GM13976 (cell line): ENCODE measurements at regions not wholly inside any gene's neighbourhood (a gene's known extent, or its start where the extent isn't known, plus 50 kb on each side); places are given as distances from the start of the nearest gene placed in this dataset.
"Not testable (repeated sequence)": the region's sequence is repeated elsewhere in the genome, so short reads cannot be mapped to it uniquely, and the experiment has no call there.

ENCODE experiments used
- DNase-seq: peaks from one replicate; pipeline ENCODE4 v3.0.0; 2012; ENCODE audit warnings: low spot score
- CTCF ChIP-seq: IDR thresholded peaks from 2 replicates; pipeline ENCODE4 v1.5.1; 2012; ENCODE audit warnings: borderline replicate concordance, mild to moderate bottlenecking; ENCODE audit not compliant: insufficient read depth; ENCODE audit errors: extremely low read depth, missing control alignments, control extremely low read depth
- in situ Hi-C: fragments of 300-500 bp; cut with MboI; formaldehyde crosslinking; loops from one replicate; pipeline ENCODE4 v1.12.0; 2022; ENCODE audit warnings: low sequenced_read_pairs, mixed read lengths, inconsistent platforms; ENCODE audit not compliant: unreplicated experiment

DNA sequence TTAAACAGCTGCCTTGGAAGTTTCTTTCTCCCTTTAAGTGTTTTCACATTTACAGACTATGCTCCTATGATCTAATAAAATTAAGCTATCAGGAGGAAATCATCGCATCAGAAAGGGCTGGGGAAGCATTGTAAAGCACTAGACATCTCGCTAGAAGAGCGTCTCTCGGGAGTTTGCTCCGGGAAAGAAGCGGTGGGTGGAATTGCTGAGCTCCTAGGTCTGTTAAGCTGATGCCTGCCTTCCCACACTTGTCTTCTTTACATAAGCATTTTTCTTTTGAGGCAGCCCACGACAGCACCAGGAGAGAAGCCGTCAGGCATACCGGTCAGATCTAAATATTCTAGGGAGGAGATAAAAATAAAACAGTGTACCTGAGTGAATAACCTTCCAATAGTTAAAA lies 541.7 kb upstream of the TUSC1 start:
- in situ Hi-C loops, result no loop called here
- no peak for DNase-seq
- TF ChIP-seq CTCF, result no peak

- no peak for DNase-seq
- TF ChIP-seq CTCF, result no peak
- in situ Hi-C loops, result no loop called here
These were observed 538.5 kb upstream of the TUSC1 start for GRCh38 chr9:26216702-26217101.

DNA sequence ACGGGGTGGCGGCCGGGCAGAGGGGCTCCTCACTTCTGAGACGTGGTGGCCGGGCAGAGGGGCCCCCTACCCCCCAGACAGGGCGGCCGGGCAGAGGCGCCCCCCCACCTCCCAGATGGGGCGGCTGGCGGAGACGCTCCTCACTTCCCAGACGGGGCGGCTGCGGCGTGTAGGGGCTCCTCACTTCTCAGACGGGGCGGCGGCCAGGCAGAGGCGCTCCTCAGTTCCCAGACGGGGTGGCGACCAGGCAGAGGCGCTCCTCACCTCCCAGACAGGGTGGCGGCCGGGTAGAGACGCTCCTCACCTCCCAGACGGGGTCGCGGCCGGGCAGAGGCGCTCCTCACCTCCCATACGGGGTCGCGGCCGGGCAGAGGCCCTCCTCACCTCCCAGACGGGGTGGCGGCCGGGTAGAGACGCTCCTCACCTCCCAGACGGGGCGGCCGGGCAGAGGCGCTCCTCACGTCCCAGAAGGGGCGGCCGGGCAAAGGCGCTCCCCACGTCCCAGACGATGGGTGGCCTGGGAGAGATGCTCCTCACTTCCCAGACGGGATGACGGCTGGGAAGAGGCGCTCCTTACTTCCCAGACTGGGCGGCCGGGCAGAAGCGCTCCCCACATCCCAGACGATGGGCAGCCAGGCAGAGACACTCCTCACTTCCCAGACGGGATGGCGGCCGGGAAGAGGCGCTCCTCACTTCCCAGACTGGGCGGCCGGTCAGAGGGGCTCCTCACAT lies 536.6 kb upstream of the TUSC1 start:
- DNase-seq, in situ Hi-C loops: not testable (repeated sequence)

- in situ Hi-C loops, result no loop called here
- TF ChIP-seq CTCF, result no peak
- DNase-seq, result no peak
These were observed 532.2 kb upstream of the TUSC1 start for GRCh38 chr9:26210338-26210851.

DNA sequence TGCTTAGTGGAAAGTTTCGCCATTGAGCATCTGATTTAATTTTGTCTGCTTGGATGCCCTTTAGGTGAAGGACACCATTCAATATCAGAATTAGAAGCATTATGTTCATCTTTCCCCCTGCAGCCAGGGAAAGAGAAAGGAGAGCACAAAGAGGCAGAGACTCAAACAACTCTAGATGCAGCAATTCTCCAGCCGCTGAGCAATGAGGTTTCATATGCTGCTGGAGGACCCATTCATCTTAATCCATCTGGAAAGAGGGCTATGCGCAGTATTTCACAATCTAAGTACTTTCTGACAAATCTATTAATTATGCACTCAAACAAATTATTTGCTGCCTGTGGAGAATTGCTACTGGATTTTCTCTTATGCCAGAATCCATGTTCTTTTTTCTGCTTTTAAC lies 527.0 kb upstream of the TUSC1 start:
- in situ Hi-C loops, result no loop called here
- no peak for DNase-seq
- TF ChIP-seq CTCF, result no peak

DNA sequence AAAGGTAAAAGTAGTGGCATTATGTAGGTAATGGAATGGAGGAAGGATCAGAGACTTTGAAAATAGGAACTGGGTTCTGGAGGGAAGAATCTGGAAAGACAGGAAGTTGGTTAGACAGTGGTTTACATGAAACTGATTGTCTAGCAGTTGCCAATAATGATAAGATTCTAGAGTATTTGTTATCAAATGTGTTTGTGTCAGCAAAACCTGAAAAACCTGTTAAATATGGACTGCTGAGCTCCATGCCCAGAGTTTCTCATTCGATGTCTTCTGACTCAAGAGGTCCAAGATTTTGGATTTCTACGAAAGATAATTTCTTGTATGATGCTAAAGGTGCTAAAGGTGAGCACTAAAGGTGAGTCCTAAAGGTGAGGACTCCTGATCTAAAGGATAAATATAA lies 515.0 kb upstream of the TUSC1 start:
- TF ChIP-seq CTCF, result no peak
- in situ Hi-C loops, result no loop called here
- no peak for DNase-seq

DNA sequence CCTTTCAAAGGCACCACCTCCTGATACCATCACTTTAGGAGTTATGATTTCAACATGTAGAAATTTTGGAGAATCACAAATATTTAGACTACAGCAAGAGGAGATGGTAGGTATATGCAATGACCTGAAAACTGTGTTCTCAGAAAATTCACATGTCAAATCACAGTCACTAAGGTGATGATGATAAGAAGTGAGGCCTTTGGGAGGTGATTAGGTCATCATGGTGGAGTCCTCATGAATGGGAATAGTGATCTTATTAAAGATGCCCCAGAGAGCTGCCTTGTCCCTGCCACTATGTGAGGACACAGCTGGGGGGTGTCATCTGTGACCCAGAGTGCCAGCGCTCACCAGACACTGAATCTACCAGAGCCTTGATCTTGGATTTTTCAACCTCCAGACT lies 513.5 kb upstream of the TUSC1 start:
- in situ Hi-C loops, result no loop called here
- DNase-seq, result no peak
- no peak for TF ChIP-seq CTCF
